IMR-90 (cell line): ENCODE measurements at regions not wholly inside any gene's neighbourhood (a gene's known extent, or its start where the extent isn't known, plus 50 kb on each side); places are given as distances from the start of the nearest gene placed in this dataset.

ENCODE experiments used
- ATAC-seq: fragments of 200-7000 bp; cut with Tn5 transposase; 2 replicates; pipeline ENCODE4 v1.9.1; 2020; ENCODE audit warnings: low read depth, mild to moderate bottlenecking, moderate library complexity
- BruUV-seq: library from RNA; stranded (reverse); fragments of 400-500 nt; replicated peaks from 2 replicates; lab custom pipeline; 2021; lab: Mats Ljungman, UMichigan
- CTCF ChIA-PET: fragments of 300-600 bp; formaldehyde crosslinking; extraction: SDS; loops from one replicate; lab custom pipeline; 2021; ENCODE audit warnings: antibody characterized with exemption; lab: Yijun Ruan, JAX
- POLR2A ChIA-PET: fragments of 300-600 bp; sonication (Branson Sonifier 250); formaldehyde crosslinking; loops from one replicate; lab custom pipeline; 2022; ENCODE audit warnings: antibody characterized with exemption; ENCODE audit not compliant: unreplicated experiment; lab: Charles Lee
- DNase-seq: peaks from one replicate; pipeline ENCODE4 v3.0.0; 2013
- H2AFZ ChIP-seq: replicated peaks from 2 replicates; pipeline ENCODE3; 2013; ENCODE audit warnings: low read length, mild to moderate bottlenecking; ENCODE audit not compliant: poor library complexity
- H2AK5ac ChIP-seq: 2 replicates; pipeline ENCODE4 v1.6.1; 2013; ENCODE audit warnings: low read depth, low read length, inconsistent platforms
- H2AK9ac ChIP-seq: replicated peaks from 2 replicates; pipeline ENCODE3; 2013; ENCODE audit warnings: mild to moderate bottlenecking, low read depth, low read length, moderate library complexity; ENCODE audit not compliant: poor library complexity
- H2BK120ac ChIP-seq: 2 replicates; pipeline ENCODE4 v1.6.1; 2013; ENCODE audit warnings: low read depth, low read length, inconsistent platforms
- H2BK15ac ChIP-seq: 3 replicates; pipeline ENCODE4 v1.6.1; 2013; ENCODE audit warnings: low read depth, low read length, inconsistent platforms
- H2BK20ac ChIP-seq: 2 replicates; pipeline ENCODE4 v1.6.1; 2013; ENCODE audit warnings: low read depth, mild to moderate bottlenecking, inconsistent platforms, low read length, moderate library complexity
- H2BK5ac ChIP-seq: 2 replicates; pipeline ENCODE4 v1.6.1; 2013; ENCODE audit warnings: mild to moderate bottlenecking, low read depth, low read length, inconsistent platforms; ENCODE audit not compliant: poor library complexity, severe bottlenecking
- H3K14ac ChIP-seq: replicated peaks from 2 replicates; pipeline ENCODE4 v1.6.1; 2013; ENCODE audit warnings: low read depth, low read length, inconsistent platforms
- H3K18ac ChIP-seq: 2 replicates; pipeline ENCODE4 v1.6.1; 2013; ENCODE audit warnings: low read depth, low read length, control low read depth
- H3K23ac ChIP-seq: 2 replicates; pipeline ENCODE4 v1.6.1; 2013; ENCODE audit warnings: low read depth, low read length, inconsistent platforms
- H3K27ac ChIP-seq: 2 replicates; pipeline ENCODE4 v1.5.1; 2013; ENCODE audit warnings: mild to moderate bottlenecking, control low read depth, low read length; ENCODE audit not compliant: insufficient read depth
- H3K27me3 ChIP-seq: 2 replicates; pipeline ENCODE4 v1.6.1; 2013; ENCODE audit warnings: low read length; ENCODE audit not compliant: control insufficient read depth, insufficient read depth
- H3K36me3 ChIP-seq: 2 replicates; pipeline ENCODE4 v1.6.1; 2013; ENCODE audit warnings: low read length, mixed read lengths; ENCODE audit not compliant: control insufficient read depth, insufficient read depth
- H3K4ac ChIP-seq: 2 replicates; pipeline ENCODE4 v1.6.1; 2013; ENCODE audit warnings: low read depth, low read length, inconsistent platforms
- H3K4me1 ChIP-seq: 2 replicates; pipeline ENCODE4 v1.6.1; 2013; ENCODE audit warnings: low read length, mixed read lengths; ENCODE audit not compliant: control insufficient read depth, insufficient read depth
- H3K4me2 ChIP-seq: 2 replicates; pipeline ENCODE4 v1.6.1; 2013; ENCODE audit warnings: low read depth, mild to moderate bottlenecking, control low read depth, low read length, moderate library complexity
- H3K4me3 ChIP-seq: 2 replicates; pipeline ENCODE4 v1.5.1; 2013; ENCODE audit warnings: low read depth, mild to moderate bottlenecking, control low read depth, low read length, moderate library complexity; ENCODE audit not compliant: insufficient read depth
- H3K56ac ChIP-seq: 2 replicates; pipeline ENCODE4 v1.6.1; 2013; ENCODE audit warnings: low read length, inconsistent platforms; ENCODE audit not compliant: insufficient read depth; ENCODE audit errors: extremely low read depth
- H3K79me1 ChIP-seq, 2 experiments: 2 replicates each; pipeline ENCODE4 v1.6.1; 2013; ENCODE audit warnings: low read length in 2 of 2, inconsistent platforms in 1 of 2, low read depth in 1 of 2
- H3K9ac ChIP-seq: 2 replicates; pipeline ENCODE4 v1.6.1; 2013; ENCODE audit warnings: low read depth, low read length, control low read depth
- H3K9me1 ChIP-seq: 2 replicates; pipeline ENCODE4 v1.6.1; 2013; ENCODE audit warnings: low read length, inconsistent platforms; ENCODE audit not compliant: insufficient read depth
- H3K9me3 ChIP-seq: 2 replicates; pipeline ENCODE4 v1.6.1; 2013; ENCODE audit warnings: low read length; ENCODE audit not compliant: control insufficient read depth, insufficient read depth
- H4K20me1 ChIP-seq: 2 replicates; pipeline ENCODE4 v1.6.1; 2013; ENCODE audit warnings: low read length, inconsistent platforms; ENCODE audit not compliant: insufficient read depth
- H4K5ac ChIP-seq: 2 replicates; pipeline ENCODE4 v1.6.1; 2013; ENCODE audit warnings: mild to moderate bottlenecking, low read depth, low read length, control low read depth
- H4K8ac ChIP-seq, 2 experiments: 2 replicates each; pipeline ENCODE4 v1.6.1; 2013; ENCODE audit warnings: low read depth in 2 of 2, low read length in 2 of 2, control low read depth in 1 of 2, inconsistent platforms in 1 of 2
- H4K91ac ChIP-seq: 2 replicates; pipeline ENCODE4 v1.6.1; 2013; ENCODE audit warnings: low read depth, low read length, inconsistent platforms; ENCODE audit not compliant: insufficient read depth
- FOS ChIP-seq: fragments of 150-350 bp; IDR thresholded peaks from 2 replicates; pipeline ENCODE4 v1.6.1; 2016; ENCODE audit warnings: low read depth, low read length
- RCOR1 ChIP-seq: IDR thresholded peaks from 2 replicates; pipeline ENCODE4 v1.6.1; 2012; ENCODE audit warnings: mild to moderate bottlenecking, low read length, improper control_type of control experiment; ENCODE audit not compliant: insufficient replicate concordance
- USF2 ChIP-seq: fragments of 150-350 bp; IDR thresholded peaks from 2 replicates; pipeline ENCODE4 v1.6.1; 2017; ENCODE audit warnings: mild to moderate bottlenecking, antibody characterized with exemption, low read length, low read depth
- WGBS, 2 experiments: methylation state at CpG; one replicate each; pipeline versions ENCODE4 v1.1.5 to v1.1.7; 2013; ENCODE audit warnings: missing lambda C conversion rate in 2 of 2; ENCODE audit not compliant: insufficient read length in 1 of 2; ENCODE audit errors: extremely low coverage in 2 of 2; 5-methylcytosine and 5-hydroxymethylcytosine counted together
- dilution Hi-C: fragments of 300-500 bp; cut with HindIII; formaldehyde crosslinking; loops from one replicate; pipeline ENCODE4 v1.14.3; 2018; ENCODE audit warnings: low sequenced_read_pairs; ENCODE audit not compliant: unreplicated experiment
- in situ Hi-C: fragments of 300-500 bp; cut with MboI; formaldehyde crosslinking; loops from 3 replicates; pipeline ENCODE4 v1.14.3; 2019; ENCODE audit warnings: low sequenced_read_pairs, inconsistent platforms, mixed read lengths
- intact Hi-C: fragments of 100-400 bp; cut with micrococcal nuclease; formaldehyde crosslinking; loops from 2 replicates; pipeline ENCODE4 v1.10.0; 2022

GRCh38 chr2:5990086-5990485 is 297.9 kb downstream of the SOX11 start:
- Histone ChIP-seq H2AK5ac (no peak overlapping the region), H3K4me1 (no peaks in the 10 kb centered on the region), H3K18ac (no peak overlapping the region), H2BK5ac (no peak overlapping the region), H3K9ac (no peak overlapping the region), H3K4ac (no peak overlapping the region), H3K79me1 (no peaks in the 10 kb centered on the region), H2AK9ac (no peak overlapping the region), H3K27ac (no peak overlapping the region), H3K4me2 (no peak overlapping the region), H2BK15ac (no peak overlapping the region), H4K8ac (no peak overlapping the region), H4K5ac (no peak overlapping the region), H4K91ac (no peak overlapping the region), H3K36me3 (no peaks in the 10 kb centered on the region), H3K56ac (no peak overlapping the region), H2BK120ac (no peak overlapping the region), H3K23ac (no peak overlapping the region), H2AFZ (no peak overlapping the region), H3K4me3 (no peak overlapping the region), H4K20me1 (no peaks in the 10 kb centered on the region), H3K27me3 (no peaks in the 10 kb centered on the region), H2BK20ac (no peak overlapping the region), H3K9me3 (no peaks in the 10 kb centered on the region; the same call in 1 of the 2 replicates), H3K9me1 (no peaks in the 10 kb centered on the region), H3K14ac (no peak overlapping the region)
- ChIA-PET CTCF (no interaction called here), POLR2A (no interaction called here)
- ATAC-seq, result no peak
- no TSS peak for BruUV-seq
- in situ Hi-C loops, result no loop called here
- TF ChIP-seq USF2 (no peak), FOS (no peak), RCOR1 (no peak)
- intact Hi-C loops, result no loop called here
- 100% methylated on average over 1 of the region's 5 CpGs; no CpG with 5 or more reads in 1 of the 2 experiments for WGBS, 2 experiments
- DNase-seq, result no peak
- dilution Hi-C loops, result no loop called here
